ENCODE measurements at regions not wholly inside any gene's neighbourhood (a gene's known extent, or its start where the extent isn't known, plus 50 kb on each side); places are given as distances from the start of the nearest gene placed in this dataset.

DNA sequence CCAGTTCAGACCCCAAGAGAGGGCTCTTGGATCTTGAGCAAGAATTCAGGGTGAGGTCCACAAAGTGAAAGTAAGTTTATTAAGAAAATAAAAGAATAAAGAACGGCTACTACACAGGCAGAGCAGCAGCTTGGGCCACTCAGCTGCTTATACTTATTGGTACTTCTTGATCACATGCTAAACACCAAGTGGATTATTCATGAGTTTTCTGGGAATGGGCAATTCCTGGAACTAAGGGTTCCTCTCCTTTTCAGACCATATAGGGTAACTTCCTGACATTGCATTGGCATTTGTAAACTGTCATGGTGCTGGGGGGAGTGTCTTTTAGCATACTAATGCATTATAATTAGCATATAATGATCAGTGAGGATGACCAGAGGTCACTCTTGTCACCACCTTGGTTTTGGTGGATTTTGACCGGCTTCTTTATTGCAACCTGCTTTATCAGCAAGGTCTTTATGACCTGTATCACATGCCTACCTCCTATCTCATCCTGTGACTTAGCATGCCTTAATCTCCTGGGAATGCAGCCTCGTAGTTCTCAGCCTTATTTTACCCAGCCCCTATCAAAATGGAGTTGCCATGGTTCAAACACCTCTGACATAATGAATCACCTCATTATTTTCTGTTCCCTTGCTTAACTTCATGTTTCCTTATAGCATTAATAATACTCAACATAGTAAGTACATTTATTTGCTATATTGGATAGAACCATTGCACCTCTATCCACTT is 476.3 kb downstream of the DTHD1 start:
- Mint-ChIP-seq H3K4me1 (ENCODE audit: low read depth) (no peaks in the 10 kb centered on the region), H3K9me3 (peaks cover 3% of the 10 kb centered on the region), H3K4me3 (no peak overlapping the region), H3K36me3 (ENCODE audit: low read depth) (no peaks in the 10 kb centered on the region), H3K27ac (no peak overlapping the region), H3K27me3 (ENCODE audit: low read depth) (peaks cover 2% of the 10 kb centered on the region)
- no peak for DNase-seq
- intact Hi-C loops (cut with micrococcal nuclease) = no loop called here
- CTCF ChIA-PET = no interaction called here

DNA sequence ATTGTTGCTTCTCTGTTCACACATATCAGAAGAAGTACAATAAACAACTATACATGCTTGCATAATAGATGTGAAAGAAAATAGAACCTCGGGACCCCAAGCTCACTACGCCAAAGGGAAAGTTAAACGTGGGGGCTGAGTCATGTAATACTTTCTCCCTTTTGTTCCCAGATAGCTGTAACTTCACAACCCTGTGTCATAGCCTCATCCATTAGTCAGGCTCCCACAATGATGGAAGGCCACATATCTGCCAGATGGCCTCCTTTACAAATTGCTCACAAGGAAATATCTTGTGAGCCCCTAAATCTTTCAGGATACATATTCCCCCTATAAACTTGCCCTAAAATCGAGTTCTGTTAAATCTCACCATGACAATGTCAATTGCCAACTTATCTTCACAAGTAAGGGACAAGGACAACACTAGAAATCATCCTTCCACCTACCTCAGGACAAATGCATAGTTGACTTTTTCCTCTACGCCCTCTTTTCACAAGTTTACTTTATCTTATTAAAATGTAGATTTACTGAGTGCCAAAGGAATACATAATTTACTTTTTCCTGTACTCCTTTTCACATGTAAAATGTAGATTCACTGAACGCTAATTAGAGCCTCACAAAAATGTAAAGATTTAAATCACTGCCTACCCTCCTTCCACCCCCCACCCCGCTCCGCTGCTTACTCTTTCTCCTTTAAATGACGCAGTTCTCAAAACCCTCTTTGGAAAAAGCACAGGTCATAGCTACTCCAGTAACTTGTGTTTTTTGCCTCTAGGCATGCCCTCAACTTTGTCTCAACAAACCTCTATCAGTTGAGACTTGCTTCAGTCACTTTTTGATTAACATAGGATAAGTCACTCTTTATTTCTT is 477.1 kb downstream of the DTHD1 start:
- CTCF ChIA-PET = no interaction called here
- Mint-ChIP-seq H3K9me3 (peaks cover 3% of the 10 kb centered on the region), H3K4me1 (ENCODE audit: low read depth) (no peaks in the 10 kb centered on the region), H3K4me3 (no peak overlapping the region), H3K27ac (no peak overlapping the region), H3K27me3 (ENCODE audit: low read depth) (peaks cover 2% of the 10 kb centered on the region), H3K36me3 (ENCODE audit: low read depth) (no peaks in the 10 kb centered on the region)
- intact Hi-C loops (cut with micrococcal nuclease) = no loop called here
- DNase-seq = no peak

DNA sequence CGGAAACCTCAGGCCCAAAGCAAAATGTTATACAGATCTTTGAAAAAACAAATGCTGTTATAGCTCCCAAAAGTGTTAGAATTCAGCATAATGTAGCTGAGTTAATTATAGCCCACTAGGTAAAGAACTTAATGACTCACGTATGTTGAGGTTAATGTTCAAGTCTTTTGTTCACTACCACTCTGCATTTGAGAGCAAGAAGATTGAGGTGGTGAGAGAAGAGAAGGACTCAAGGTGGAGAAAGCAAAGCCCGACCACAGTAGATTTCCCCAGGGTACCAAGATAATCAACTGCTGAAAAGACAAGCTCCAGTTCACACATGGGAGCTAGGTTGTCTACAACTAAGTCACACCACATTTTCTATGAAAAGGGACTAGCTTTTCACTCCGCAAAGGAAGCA is 480.2 kb downstream of the DTHD1 start:
- H3K27me3 Mint-ChIP-seq (ENCODE audit: low read depth) = peaks cover 2% of the 10 kb centered on the region
- CTCF ChIA-PET = no interaction called here
- H3K9me3 Mint-ChIP-seq = no peaks in the 10 kb centered on the region
- H3K4me3 Mint-ChIP-seq = no peak overlapping the region
- no peak overlapping the region for H3K27ac Mint-ChIP-seq
- intact Hi-C loops (cut with micrococcal nuclease) = no loop called here
- H3K4me1 Mint-ChIP-seq (ENCODE audit: low read depth) = no peaks in the 10 kb centered on the region
- no peak for DNase-seq
- no peaks in the 10 kb centered on the region for H3K36me3 Mint-ChIP-seq (ENCODE audit: low read depth)

DNA sequence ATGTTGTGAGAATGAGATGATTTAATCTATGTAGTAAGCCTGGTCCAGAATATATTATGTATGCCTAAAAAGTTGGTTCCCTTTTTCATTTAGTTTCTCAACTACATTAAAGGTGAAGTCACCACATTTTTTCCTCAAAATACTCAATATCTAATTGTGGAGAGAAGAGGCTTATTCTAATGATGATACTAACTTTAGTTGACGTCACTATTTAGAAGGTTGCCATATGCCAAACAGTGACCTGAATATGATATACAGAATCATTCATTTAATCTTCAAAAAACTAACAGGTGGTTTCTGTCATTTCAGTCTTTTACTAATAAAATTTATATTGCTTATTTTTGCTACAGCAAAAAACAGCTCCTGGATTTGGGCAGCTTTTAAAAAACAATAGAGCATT is 480.7 kb upstream of the NWD2 start:
- intact Hi-C loops (cut with micrococcal nuclease) = no loop called here
- H3K36me3 Mint-ChIP-seq (ENCODE audit: low read depth) = no peaks in the 10 kb centered on the region
- DNase-seq = no peak
- CTCF ChIA-PET = no interaction called here
- no peak overlapping the region for H3K4me3 Mint-ChIP-seq
- H3K4me1 Mint-ChIP-seq (ENCODE audit: low read depth) = no peaks in the 10 kb centered on the region
- no peak overlapping the region for H3K27ac Mint-ChIP-seq
- no peaks in the 10 kb centered on the region for H3K27me3 Mint-ChIP-seq (ENCODE audit: low read depth)
- no peaks in the 10 kb centered on the region for H3K9me3 Mint-ChIP-seq

DNA sequence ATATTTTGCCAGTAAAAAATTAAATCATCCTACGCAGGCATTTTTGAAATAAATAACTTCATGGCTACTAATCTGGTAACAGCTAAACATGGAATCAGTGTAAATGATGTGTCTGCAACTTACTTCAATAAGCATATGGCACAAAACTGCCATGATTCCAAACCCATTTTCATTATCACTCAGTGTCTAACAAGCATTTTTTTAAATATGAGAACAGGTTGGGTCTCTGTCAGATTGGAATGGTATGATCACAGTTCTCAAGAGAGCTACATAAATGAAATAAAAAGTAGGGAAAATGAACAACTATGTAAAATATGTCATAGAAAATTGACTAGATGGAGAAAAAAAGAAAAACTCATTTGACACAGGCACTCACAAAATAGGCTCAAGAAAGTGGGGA is 476.9 kb upstream of the NWD2 start:
- intact Hi-C loops (cut with micrococcal nuclease) = no loop called here
- Mint-ChIP-seq H3K36me3 (ENCODE audit: low read depth) (no peaks in the 10 kb centered on the region), H3K27me3 (ENCODE audit: low read depth) (no peaks in the 10 kb centered on the region), H3K4me3 (no peak overlapping the region), H3K27ac (no peak overlapping the region), H3K4me1 (ENCODE audit: low read depth) (peaks cover 3% of the 10 kb centered on the region), H3K9me3 (no peaks in the 10 kb centered on the region)
- DNase-seq = no peak
- CTCF ChIA-PET = no interaction called here

DNA sequence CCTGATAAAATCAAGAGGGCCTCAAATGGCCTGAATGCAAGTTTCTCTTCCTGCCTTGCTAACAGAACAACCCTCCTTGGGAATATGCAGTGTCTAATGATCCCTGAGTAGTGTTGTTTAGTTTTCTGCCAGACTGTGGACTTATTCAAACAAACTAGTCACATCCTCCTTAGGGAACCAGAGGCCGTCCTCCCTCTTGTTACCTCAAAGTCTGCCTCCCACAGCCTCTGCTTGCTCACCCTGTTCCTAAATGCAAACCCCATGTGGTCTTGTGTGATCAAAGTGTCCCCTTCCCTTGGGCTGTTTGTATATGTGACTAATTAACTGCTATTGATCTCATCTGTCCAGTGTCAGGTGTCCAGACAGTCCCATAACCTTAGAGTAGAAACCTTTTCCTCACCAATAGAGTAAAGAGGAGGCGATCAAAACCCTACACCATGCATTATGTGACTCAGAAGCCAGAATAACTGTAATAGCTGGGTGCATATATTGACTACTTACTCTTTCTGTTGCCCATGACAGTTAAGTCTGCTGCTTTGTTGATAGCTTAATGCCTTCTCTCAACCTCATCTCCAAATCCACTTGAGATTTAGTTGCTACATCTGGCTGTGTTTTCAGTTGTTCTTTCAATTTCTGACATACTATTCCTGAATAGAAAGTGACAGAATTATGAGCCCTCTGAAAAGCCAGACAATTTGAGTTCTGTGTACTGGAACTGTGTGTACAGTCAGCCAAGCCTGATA is 473.0 kb upstream of the NWD2 start:
- H3K9me3 Mint-ChIP-seq = no peaks in the 10 kb centered on the region
- H3K4me3 Mint-ChIP-seq = no peak overlapping the region
- CTCF ChIA-PET = no interaction called here
- intact Hi-C loops (cut with micrococcal nuclease) = no loop called here
- no peaks in the 10 kb centered on the region for H3K27me3 Mint-ChIP-seq (ENCODE audit: low read depth)
- H3K27ac Mint-ChIP-seq = no peak overlapping the region
- no peaks in the 10 kb centered on the region for H3K36me3 Mint-ChIP-seq (ENCODE audit: low read depth)
- no peak for DNase-seq
- H3K4me1 Mint-ChIP-seq (ENCODE audit: low read depth) = peaks cover 3% of the 10 kb centered on the region

DNA sequence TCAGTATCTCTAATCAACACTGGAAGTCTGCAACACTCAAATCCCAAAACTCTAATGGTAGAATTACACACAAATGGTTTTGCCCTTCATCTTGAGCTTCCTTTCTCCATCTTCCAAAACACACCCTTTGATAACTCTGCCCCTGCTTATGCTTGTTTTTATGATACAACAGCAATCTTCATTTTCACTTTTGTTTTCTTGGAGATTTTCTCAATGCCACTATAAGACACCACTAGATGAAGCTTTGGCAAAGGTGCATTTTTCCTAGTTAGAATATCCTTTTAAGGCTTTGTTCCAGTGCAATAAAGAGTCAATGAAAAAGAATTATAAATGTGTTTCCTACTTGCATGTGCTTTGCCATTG is 472.4 kb upstream of the NWD2 start:
- Mint-ChIP-seq H3K4me1 (ENCODE audit: low read depth) (peaks cover 3% of the 10 kb centered on the region), H3K4me3 (no peak overlapping the region), H3K27me3 (ENCODE audit: low read depth) (no peaks in the 10 kb centered on the region), H3K27ac (no peak overlapping the region), H3K9me3 (no peaks in the 10 kb centered on the region), H3K36me3 (ENCODE audit: low read depth) (no peaks in the 10 kb centered on the region)
- CTCF ChIA-PET = no interaction called here
- DNase-seq = no peak
- intact Hi-C loops (cut with micrococcal nuclease) = no loop called here

DNA sequence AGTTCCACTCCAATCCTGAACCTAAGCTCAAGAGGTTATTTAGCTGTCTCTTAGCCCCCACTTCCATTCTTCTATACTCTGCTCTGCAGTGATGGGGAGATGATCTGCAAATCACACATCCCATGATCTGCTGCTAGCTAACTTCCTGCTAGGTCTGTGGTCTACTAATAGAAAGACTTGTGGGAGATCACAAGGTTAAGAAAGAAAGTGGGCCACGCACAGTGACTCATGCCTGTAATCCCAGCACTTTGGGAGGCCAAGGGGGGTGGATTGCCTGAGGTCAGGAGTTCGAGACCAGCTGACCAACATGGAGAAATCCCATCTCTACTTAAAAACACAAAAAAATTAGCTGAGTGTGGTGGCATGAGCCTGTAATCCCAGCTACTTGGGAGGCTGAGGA is 471.1 kb upstream of the NWD2 start:
- intact Hi-C loops (cut with micrococcal nuclease) = no loop called here
- DNase-seq = no peak
- Mint-ChIP-seq H3K27ac (no peak overlapping the region), H3K4me1 (ENCODE audit: low read depth) (peaks cover 3% of the 10 kb centered on the region), H3K27me3 (ENCODE audit: low read depth) (no peaks in the 10 kb centered on the region), H3K9me3 (no peaks in the 10 kb centered on the region), H3K36me3 (ENCODE audit: low read depth) (no peaks in the 10 kb centered on the region), H3K4me3 (no peak overlapping the region)
- CTCF ChIA-PET = interaction anchor here (0.9 kb wide), 1 partner anchor 15 kb away, joined by 4 read pairs; no protein-coding TSS in a partner anchor

DNA sequence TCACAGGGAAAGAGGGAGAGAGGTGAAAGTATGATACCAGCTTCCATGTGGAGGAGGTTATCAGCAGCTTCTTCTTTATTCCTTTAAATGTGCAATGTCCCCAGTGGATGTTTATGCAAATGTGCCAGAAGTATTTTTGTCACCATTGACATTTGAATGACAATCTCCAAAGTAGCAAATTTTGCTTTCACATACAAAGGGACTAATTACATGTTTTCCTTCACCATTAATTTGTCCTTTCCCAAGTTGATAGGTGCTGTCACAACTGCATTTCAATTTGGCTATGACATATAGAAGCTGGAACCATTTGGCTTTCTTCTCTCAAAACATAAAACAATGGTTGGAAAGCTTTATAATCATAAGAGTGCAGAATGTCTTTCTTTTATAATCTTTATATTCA is 469.0 kb upstream of the NWD2 start:
- no peak overlapping the region for H3K27ac Mint-ChIP-seq
- H3K4me1 Mint-ChIP-seq (ENCODE audit: low read depth) = peaks cover 3% of the 10 kb centered on the region
- DNase-seq = no peak
- H3K36me3 Mint-ChIP-seq (ENCODE audit: low read depth) = no peaks in the 10 kb centered on the region
- no peak overlapping the region for H3K4me3 Mint-ChIP-seq
- CTCF ChIA-PET = interaction anchor here (0.6 kb wide), 1 partner anchor 103 kb away, joined by 3 read pairs; no protein-coding TSS in a partner anchor
- peaks cover 2% of the 10 kb centered on the region for H3K9me3 Mint-ChIP-seq
- no peaks in the 10 kb centered on the region for H3K27me3 Mint-ChIP-seq (ENCODE audit: low read depth)
- intact Hi-C loops (cut with micrococcal nuclease) = no loop called here

DNA sequence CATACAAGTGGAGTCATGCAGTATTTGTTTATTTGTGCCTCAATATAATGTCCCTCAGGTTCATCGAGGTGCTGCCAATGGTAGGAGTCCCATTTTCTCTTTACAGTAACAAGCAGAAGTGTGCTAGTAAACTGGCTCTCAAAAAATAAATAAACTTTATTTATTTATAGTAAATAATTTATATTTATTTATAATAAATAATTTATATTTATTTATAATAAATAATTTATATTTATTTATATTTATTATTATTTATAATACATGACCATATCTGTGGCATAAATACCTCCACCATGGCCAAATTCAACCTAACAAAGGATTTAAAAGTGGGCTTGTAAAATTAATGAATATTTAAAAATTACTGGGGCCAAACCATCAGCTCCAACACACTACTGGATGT is 464.9 kb upstream of the NWD2 start:
- DNase-seq = no peak
- no peaks in the 10 kb centered on the region for H3K27me3 Mint-ChIP-seq (ENCODE audit: low read depth)
- CTCF ChIA-PET = no interaction called here
- no peaks in the 10 kb centered on the region for H3K36me3 Mint-ChIP-seq (ENCODE audit: low read depth)
- H3K9me3 Mint-ChIP-seq = peaks cover 2% of the 10 kb centered on the region
- H3K4me3 Mint-ChIP-seq = no peak overlapping the region
- intact Hi-C loops (cut with micrococcal nuclease) = no loop called here
- no peaks in the 10 kb centered on the region for H3K4me1 Mint-ChIP-seq (ENCODE audit: low read depth)
- no peak overlapping the region for H3K27ac Mint-ChIP-seq

DNA sequence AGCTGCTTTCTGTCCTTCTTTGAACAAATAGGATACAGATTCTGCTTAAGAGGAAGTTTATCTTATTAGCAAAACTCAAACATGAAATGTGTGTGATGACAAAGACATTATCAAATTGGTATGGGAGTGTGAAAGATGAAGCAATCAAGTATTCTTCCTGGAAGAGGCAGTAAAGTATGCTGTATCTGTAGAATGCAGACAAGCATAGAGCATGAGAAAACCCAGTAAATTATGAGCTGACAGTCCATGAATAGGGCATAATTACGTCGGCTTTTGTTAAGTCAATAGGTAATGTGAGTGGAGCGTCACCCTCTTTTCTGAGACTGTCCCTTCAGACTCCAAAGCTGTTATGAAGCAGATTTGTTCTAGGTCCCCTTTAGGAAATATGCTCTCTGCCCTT is 458.6 kb upstream of the NWD2 start:
- H3K27ac Mint-ChIP-seq = no peak overlapping the region
- no peak overlapping the region for H3K4me3 Mint-ChIP-seq
- H3K9me3 Mint-ChIP-seq = no peaks in the 10 kb centered on the region
- DNase-seq = no peak
- H3K36me3 Mint-ChIP-seq (ENCODE audit: low read depth) = no peaks in the 10 kb centered on the region
- intact Hi-C loops (cut with micrococcal nuclease) = no loop called here
- no peaks in the 10 kb centered on the region for H3K27me3 Mint-ChIP-seq (ENCODE audit: low read depth)
- no peaks in the 10 kb centered on the region for H3K4me1 Mint-ChIP-seq (ENCODE audit: low read depth)
- CTCF ChIA-PET = interaction anchor here (0.8 kb wide), 1 partner anchor 209 kb away, joined by 3 read pairs; no protein-coding TSS in a partner anchor

DNA sequence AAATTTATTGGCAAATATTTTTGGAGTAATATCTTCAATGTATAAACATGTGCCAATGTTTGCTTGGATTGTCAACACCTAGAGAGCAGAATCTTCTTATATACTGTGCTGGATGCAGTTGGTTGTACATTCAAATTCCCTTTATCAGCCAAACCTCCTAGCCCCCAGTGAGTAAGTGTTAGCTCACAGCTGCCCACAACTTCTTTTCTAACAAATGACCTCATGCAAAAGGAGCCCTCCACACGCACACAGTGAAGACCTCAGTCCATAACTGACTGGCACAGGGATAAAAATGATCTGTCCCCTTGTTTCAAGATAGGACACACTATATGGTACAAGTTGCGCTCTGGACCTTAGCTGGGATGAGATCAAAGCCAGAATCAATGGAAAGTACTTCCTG is 458.0 kb upstream of the NWD2 start:
- Mint-ChIP-seq H3K9me3 (no peaks in the 10 kb centered on the region), H3K27ac (no peak overlapping the region), H3K36me3 (ENCODE audit: low read depth) (no peaks in the 10 kb centered on the region), H3K4me1 (ENCODE audit: low read depth) (no peaks in the 10 kb centered on the region), H3K27me3 (ENCODE audit: low read depth) (no peaks in the 10 kb centered on the region), H3K4me3 (no peak overlapping the region)
- DNase-seq = no peak
- intact Hi-C loops (cut with micrococcal nuclease) = no loop called here
- CTCF ChIA-PET = interaction anchor here (0.8 kb wide), 1 partner anchor 209 kb away, joined by 3 read pairs; no protein-coding TSS in a partner anchor
